Stimulated activated naive CD8-positive, alpha-beta T cell treated with anti-CD3 and anti-CD28 coated beads, Interleukin-15, Interleukin-2, amounts not matched to agents 100 ng/mL and 50 ng/mL, for 24 hours (primary cell): ENCODE measurements at regions not wholly inside any gene's neighbourhood (a gene's known extent, or its start where the extent isn't known, plus 50 kb on each side); places are given as distances from the start of the nearest gene placed in this dataset.
A peak's percentile ranks its signal among the peaks of the same experiment; 100 is the strongest.

Experiments
- H3K27ac Mint-ChIP-seq: one replicate; pipeline ENCODE4 v1.8.0; 2021; ENCODE audit warnings: mild to moderate bottlenecking, mixed read lengths
- H3K27me3 Mint-ChIP-seq: one replicate; pipeline ENCODE4 v1.8.0; 2021; ENCODE audit warnings: mixed read lengths
- H3K36me3 Mint-ChIP-seq: one replicate; pipeline ENCODE4 v1.8.0; 2021; ENCODE audit warnings: low read depth, mixed read lengths
- H3K4me1 Mint-ChIP-seq: one replicate; pipeline ENCODE4 v1.8.0; 2021; ENCODE audit warnings: low read depth, mixed read lengths
- H3K4me3 Mint-ChIP-seq: one replicate; pipeline ENCODE4 v1.8.0; 2021; ENCODE audit warnings: mild to moderate bottlenecking, mixed read lengths
- H3K9me3 Mint-ChIP-seq: one replicate; pipeline ENCODE4 v1.8.0; 2021; ENCODE audit warnings: mixed read lengths

DNA sequence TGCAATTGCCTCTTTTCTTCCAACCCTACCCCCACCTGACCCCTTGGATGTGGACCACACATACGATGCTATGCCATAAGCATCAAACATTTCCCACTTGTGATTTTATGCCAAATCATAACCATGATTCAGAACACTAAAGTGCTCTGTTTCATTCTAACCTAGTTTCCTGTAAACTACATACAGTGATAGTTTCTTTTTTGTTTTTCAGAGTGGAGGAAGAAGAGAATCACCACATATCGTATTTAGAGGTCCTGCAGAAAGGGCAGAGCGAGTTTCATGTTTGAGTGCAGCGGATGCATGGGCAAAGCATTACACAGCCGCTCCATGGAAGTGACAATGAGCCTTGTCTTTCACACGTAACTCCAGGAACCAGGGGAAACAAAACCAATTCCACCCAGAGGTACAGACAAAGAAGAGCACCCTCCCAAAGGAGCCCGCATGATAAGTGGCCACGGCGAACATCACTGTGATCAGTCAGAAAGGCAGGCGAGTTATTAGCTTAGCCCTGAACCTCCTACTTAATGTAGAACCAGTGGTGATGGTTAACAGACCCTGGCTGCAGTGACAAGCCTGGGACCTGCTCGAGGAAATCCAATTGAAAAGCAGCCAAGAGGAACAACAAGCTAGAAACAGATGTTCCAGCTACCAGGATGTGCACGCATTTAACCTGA is 64.0 kb upstream of the ZNF281 start:
- H3K27me3 Mint-ChIP-seq, result peaks cover 7% of the 10 kb centered on the region
- peak overlapping the region; percentile 76 for H3K27ac Mint-ChIP-seq
- H3K9me3 Mint-ChIP-seq, result no peaks in the 10 kb centered on the region
- H3K4me3 Mint-ChIP-seq, result peak overlapping the region; percentile 55
- peaks cover 45% of the 10 kb centered on the region for H3K4me1 Mint-ChIP-seq
- H3K36me3 Mint-ChIP-seq, result no peaks in the 10 kb centered on the region

GRCh38 chr1:200471739-200472138 is 61.9 kb upstream of the ZNF281 start:
- H3K4me1 Mint-ChIP-seq, result peaks cover 40% of the 10 kb centered on the region
- H3K27ac Mint-ChIP-seq, result no peak overlapping the region
- peaks cover 6% of the 10 kb centered on the region for H3K27me3 Mint-ChIP-seq
- H3K9me3 Mint-ChIP-seq, result no peaks in the 10 kb centered on the region
- H3K36me3 Mint-ChIP-seq, result no peaks in the 10 kb centered on the region
- peak overlapping the region; percentile 11 for H3K4me3 Mint-ChIP-seq

- no peak overlapping the region for H3K4me3 Mint-ChIP-seq
- peaks cover 22% of the 10 kb centered on the region for H3K4me1 Mint-ChIP-seq
- H3K27me3 Mint-ChIP-seq, result peaks cover 24% of the 10 kb centered on the region
- H3K36me3 Mint-ChIP-seq, result no peaks in the 10 kb centered on the region
- no peak overlapping the region for H3K27ac Mint-ChIP-seq
- no peaks in the 10 kb centered on the region for H3K9me3 Mint-ChIP-seq
These were observed 58.6 kb upstream of the ZNF281 start for GRCh38 chr1:200468264-200469001.

DNA sequence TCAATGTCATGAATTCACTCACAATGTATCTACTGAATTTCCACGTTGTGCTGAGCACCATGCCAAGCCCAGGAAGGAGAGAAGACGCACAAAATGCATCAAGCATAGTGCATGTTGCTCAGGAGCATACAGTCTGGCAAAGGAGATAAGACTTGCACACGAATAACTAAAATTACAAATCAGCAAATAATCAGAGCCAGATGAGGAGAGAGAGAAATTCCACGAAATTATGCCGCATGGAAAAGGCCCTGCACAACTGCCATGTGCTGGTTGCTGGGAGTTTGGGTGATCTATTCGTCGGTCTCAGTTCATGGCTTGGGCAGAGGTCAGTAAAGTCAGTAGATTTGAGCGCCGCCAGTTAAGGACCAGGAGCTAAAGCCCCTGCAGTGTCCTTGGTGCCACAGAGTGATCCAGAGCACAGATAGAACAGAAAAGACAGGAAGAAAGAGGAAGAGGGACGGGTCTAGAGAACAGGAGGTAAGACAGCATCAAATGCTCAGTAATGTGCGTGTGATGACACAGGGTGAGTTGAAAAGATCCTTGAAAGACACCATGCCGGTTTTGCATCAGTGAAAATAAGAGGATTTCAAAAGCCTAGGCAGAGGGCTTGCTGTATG is 55.1 kb upstream of the ZNF281 start:
- Mint-ChIP-seq H3K4me3 (no peak overlapping the region), H3K4me1 (no peaks in the 10 kb centered on the region), H3K27me3 (peaks cover 21% of the 10 kb centered on the region), H3K9me3 (no peaks in the 10 kb centered on the region), H3K27ac (no peak overlapping the region), H3K36me3 (no peaks in the 10 kb centered on the region)
